ENCODE measurements at regions not wholly inside any gene's neighbourhood (a gene's known extent, or its start where the extent isn't known, plus 50 kb on each side); places are given as distances from the start of the nearest gene placed in this dataset.

GRCh38 chr14:95398630-95399547 lies 79.2 kb upstream of the CLMN start:
- no peak overlapping the region for H3K27ac ChIP-seq (ENCODE audit: extremely low read length, insufficient read depth, low read length)
- H4K20me1 ChIP-seq (ENCODE audit: insufficient read depth, low read length), result no peaks in the 10 kb centered on the region
- 3% methylated on average over 10 of the region's 15 CpGs for WGBS (ENCODE audit: low lambda C conversion rate)
- ChIA-PET POLR2A (no interaction called here), CTCF (ENCODE audit: low intra/inter-chr PET ratio, low total read pairs) (no interaction called here)
- peak; percentile 76 for DNase-seq (ENCODE audit: low spot score)
- intact Hi-C loops (cut with micrococcal nuclease; ENCODE audit: unreplicated experiment) (no loop called here), in situ Hi-C loops (cut with HindIII; ENCODE audit: extremely low pct_ligation_motif_present, low pct_unique_long_range_greater_than_20kb) (no loop called here)
- peak; percentile 94 for ATAC-seq
- no TSS peak for BruUV-seq (replicated peaks)
- no peak overlapping the region for H3K9ac ChIP-seq (ENCODE audit: insufficient read depth, low read depth, low read length)
- no peaks in the 10 kb centered on the region for H3K36me3 ChIP-seq (replicated peaks in 1 of 2; ENCODE audit: control insufficient read depth in 1 of 2, insufficient read depth in 2 of 2, low read length in 2 of 2)
- FAIRE-seq, result peak; percentile 95
- H3K4me2 ChIP-seq (ENCODE audit: low read depth, low read length), result peak overlapping the region; percentile 83
- peaks cover 19% of the 10 kb centered on the region for H3K4me1 ChIP-seq (ENCODE audit: insufficient read depth, low read length)
- H3K79me2 ChIP-seq (ENCODE audit: insufficient read depth, low read length), result no peaks in the 10 kb centered on the region
- no peaks in the 10 kb centered on the region for H3K9me3 ChIP-seq (ENCODE audit: low read length)
- no peaks in the 10 kb centered on the region; a peak in 1 of 5 replicates for H3K27me3 ChIP-seq (ENCODE audit: control insufficient read depth in 1 of 2, insufficient read depth in 2 of 2, low read length in 2 of 2)
- H3K4me3 ChIP-seq (replicated peaks in 1 of 3; ENCODE audit: insufficient read depth in 1 of 3, low read depth in 2 of 3, low read length in 3 of 3), result peak overlapping the region in 2 of 3 experiments; percentile 19 to 51; a peak in 3 of 6 replicates
- H2AFZ ChIP-seq (ENCODE audit: low read length), result no peak overlapping the region
- TF ChIP-seq FOXO1 (CRISPR knock-in tag; IDR thresholded peaks at IDR 0.05), result peak; percentile 28; the same call in 1 of the 2 replicates
- TF ChIP-seq ZHX2 (IDR thresholded peaks at IDR 0.05; ENCODE audit: low read depth), result no peak; the same call in 1 of the 2 replicates
- no peak for TF ChIP-seq ZHX2 (CRISPR knock-in tag; IDR thresholded peaks at IDR 0.05; ENCODE audit: borderline replicate concordance)
- TF ChIP-seq MLX (CRISPR knock-in tag; IDR thresholded peaks at IDR 0.05), result no peak
- peak; percentile 49; the same call in 1 of the 2 replicates for TF ChIP-seq TARDBP (CRISPR knock-in tag; IDR thresholded peaks at IDR 0.05)
- TF ChIP-seq ZBTB7B (CRISPR knock-in tag; IDR thresholded peaks at IDR 0.05), result peak; percentile 50; the same call in 1 of the 2 replicates
- TF ChIP-seq ZNF597 (CRISPR knock-in tag; IDR thresholded peaks at IDR 0.05), result no peak
- 0 out of 2 replicates have a peak, but pooled peaks have one; percentile 70 for TF ChIP-seq SP140L (CRISPR knock-in tag; IDR thresholded peaks at IDR 0.05; ENCODE audit: borderline replicate concordance)
- TF ChIP-seq ZBTB25 (CRISPR knock-in tag; IDR thresholded peaks at IDR 0.05), result 0 out of 2 replicates have a peak, but pooled peaks have one; percentile 30
- TF ChIP-seq ZNF567 (CRISPR knock-in tag; IDR thresholded peaks at IDR 0.05; ENCODE audit: borderline replicate concordance), result 0 out of 2 replicates have a peak, but pooled peaks have one; percentile 60
- TF ChIP-seq SAP130 (CRISPR knock-in tag; IDR thresholded peaks at IDR 0.05; ENCODE audit: low read depth), result peak; percentile 56
- TF ChIP-seq ARNT (IDR thresholded peaks at IDR 0.05), result no peak

Measured in HepG2 (cell line).